ENCODE measurements at regions not wholly inside any gene's neighbourhood (a gene's known extent, or its start where the extent isn't known, plus 50 kb on each side); places are given as distances from the start of the nearest gene placed in this dataset.

- no peaks in the 10 kb centered on the region for H3K36me3 ChIP-seq (replicated peaks in 1 of 2; ENCODE audit: insufficient read depth in 1 of 2, low read depth in 2 of 2)
- no peaks in the 10 kb centered on the region for H3K9me3 ChIP-seq
- ATAC-seq (no peak), DNase-seq (no peak)
- no peaks in the 10 kb centered on the region for H3K27me3 ChIP-seq
- H3K4me1 ChIP-seq, result no peaks in the 10 kb centered on the region
- TF ChIP-seq POLR2A (IDR thresholded peaks at IDR 0.05), result no peak
- TF ChIP-seq CTCF (IDR thresholded peaks at IDR 0.05), result no peak
- H3K27ac ChIP-seq, result no peak overlapping the region
- H3K4me3 ChIP-seq, result no peak overlapping the region
- intact Hi-C loops (cut with DNase I), result no loop called here
These were observed 236.2 kb downstream of the TBX18 start for GRCh38 chr6:84528201-84528600.

GRCh38 chr6:84526631-84527030 is 237.8 kb downstream of the TBX18 start:
- no peaks in the 10 kb centered on the region for H3K4me1 ChIP-seq
- 14 to 28% methylated on average over 2 of the region's 2 CpGs for WGBS, 2 donors
- DNase-seq, result no peak
- no peak overlapping the region for H3K27ac ChIP-seq
- ATAC-seq, result no peak
- TF ChIP-seq POLR2A (IDR thresholded peaks at IDR 0.05), result no peak
- TF ChIP-seq CTCF (IDR thresholded peaks at IDR 0.05), result no peak
- no peaks in the 10 kb centered on the region for H3K27me3 ChIP-seq
- H3K9me3 ChIP-seq, result no peaks in the 10 kb centered on the region
- intact Hi-C loops (cut with DNase I), result no loop called here
- H3K36me3 ChIP-seq (replicated peaks in 1 of 2; ENCODE audit: insufficient read depth in 1 of 2, low read depth in 2 of 2), result no peaks in the 10 kb centered on the region
- no peak overlapping the region for H3K4me3 ChIP-seq

GRCh38 chr6:84525907-84526306 is 238.5 kb downstream of the TBX18 start:
- no peak for DNase-seq
- no peak for TF ChIP-seq POLR2A (IDR thresholded peaks at IDR 0.05)
- TF ChIP-seq CTCF (IDR thresholded peaks at IDR 0.05), result no peak
- no peaks in the 10 kb centered on the region for H3K9me3 ChIP-seq
- H3K36me3 ChIP-seq (replicated peaks in 1 of 2; ENCODE audit: insufficient read depth in 1 of 2, low read depth in 2 of 2), result no peaks in the 10 kb centered on the region
- no peak overlapping the region for H3K27ac ChIP-seq
- intact Hi-C loops (cut with DNase I), result no loop called here
- H3K4me3 ChIP-seq, result no peak overlapping the region
- H3K27me3 ChIP-seq, result no peaks in the 10 kb centered on the region
- no peak for ATAC-seq
- no peaks in the 10 kb centered on the region for H3K4me1 ChIP-seq
- 35 to 53% methylated on average over 2 of the region's 2 CpGs for WGBS, 2 donors

GRCh38 chr6:84524636-84525035 is 239.8 kb downstream of the TBX18 start:
- WGBS, 2 donors, result 32 to 38% methylated on average over 4 of the region's 4 CpGs
- no peak overlapping the region for H3K4me3 ChIP-seq
- no peak overlapping the region for H3K27ac ChIP-seq
- no peaks in the 10 kb centered on the region for H3K9me3 ChIP-seq
- ATAC-seq (no peak), DNase-seq (no peak)
- no peaks in the 10 kb centered on the region for H3K4me1 ChIP-seq
- intact Hi-C loops (cut with DNase I), result no loop called here
- no peaks in the 10 kb centered on the region for H3K27me3 ChIP-seq
- H3K36me3 ChIP-seq (replicated peaks in 1 of 2; ENCODE audit: insufficient read depth in 1 of 2, low read depth in 2 of 2), result no peaks in the 10 kb centered on the region
- TF ChIP-seq POLR2A (IDR thresholded peaks at IDR 0.05), result no peak
- TF ChIP-seq CTCF (IDR thresholded peaks at IDR 0.05), result no peak

DNA sequence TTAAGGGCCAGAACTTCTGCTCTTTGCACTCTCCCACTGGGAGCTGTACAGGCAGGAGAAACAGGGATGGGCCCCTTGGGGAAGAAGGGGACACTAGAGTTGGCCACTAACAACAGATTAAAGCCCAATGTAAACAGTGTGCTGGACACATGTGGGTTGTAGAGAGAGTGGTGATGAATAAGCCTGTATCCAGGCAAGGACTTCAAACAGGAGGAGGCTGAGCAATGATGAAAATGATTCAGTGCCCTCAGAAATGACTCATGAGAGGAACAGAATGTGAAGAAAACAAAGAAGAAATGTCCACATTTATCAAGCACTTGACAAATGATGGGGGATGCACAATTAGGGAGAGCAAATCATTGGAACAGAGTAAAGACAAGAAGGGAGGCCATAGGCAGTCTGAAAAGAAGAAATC is 242.3 kb downstream of the TBX18 start:
- H3K36me3 ChIP-seq (replicated peaks in 1 of 2; ENCODE audit: insufficient read depth in 1 of 2, low read depth in 2 of 2), result no peaks in the 10 kb centered on the region
- no peaks in the 10 kb centered on the region for H3K27me3 ChIP-seq
- DNase-seq (no peak), ATAC-seq (no peak)
- H3K27ac ChIP-seq, result no peak overlapping the region
- intact Hi-C loops (cut with DNase I), result no loop called here
- TF ChIP-seq CTCF (IDR thresholded peaks at IDR 0.05), result no peak
- H3K9me3 ChIP-seq, result no peaks in the 10 kb centered on the region
- no peaks in the 10 kb centered on the region for H3K4me1 ChIP-seq
- H3K4me3 ChIP-seq, result no peak overlapping the region

All from body of pancreas (tissue), 4 donors.